HG03342 (cell line): ENCODE measurements at regions not wholly inside any gene's neighbourhood (a gene's known extent, or its start where the extent isn't known, plus 50 kb on each side); places are given as distances from the start of the nearest gene placed in this dataset.
"Not testable (repeated sequence)": the region's sequence is repeated elsewhere in the genome, so short reads cannot be mapped to it uniquely, and the experiment has no call there.

Experiments
- ATAC-seq: cut with Tn5 transposase; IDR thresholded peaks from one replicate; pipeline ENCODE4 v1.9.1; 2021; ENCODE audit warnings: mild to moderate bottlenecking, moderate library complexity; ENCODE audit not compliant: unreplicated experiment

DNA sequence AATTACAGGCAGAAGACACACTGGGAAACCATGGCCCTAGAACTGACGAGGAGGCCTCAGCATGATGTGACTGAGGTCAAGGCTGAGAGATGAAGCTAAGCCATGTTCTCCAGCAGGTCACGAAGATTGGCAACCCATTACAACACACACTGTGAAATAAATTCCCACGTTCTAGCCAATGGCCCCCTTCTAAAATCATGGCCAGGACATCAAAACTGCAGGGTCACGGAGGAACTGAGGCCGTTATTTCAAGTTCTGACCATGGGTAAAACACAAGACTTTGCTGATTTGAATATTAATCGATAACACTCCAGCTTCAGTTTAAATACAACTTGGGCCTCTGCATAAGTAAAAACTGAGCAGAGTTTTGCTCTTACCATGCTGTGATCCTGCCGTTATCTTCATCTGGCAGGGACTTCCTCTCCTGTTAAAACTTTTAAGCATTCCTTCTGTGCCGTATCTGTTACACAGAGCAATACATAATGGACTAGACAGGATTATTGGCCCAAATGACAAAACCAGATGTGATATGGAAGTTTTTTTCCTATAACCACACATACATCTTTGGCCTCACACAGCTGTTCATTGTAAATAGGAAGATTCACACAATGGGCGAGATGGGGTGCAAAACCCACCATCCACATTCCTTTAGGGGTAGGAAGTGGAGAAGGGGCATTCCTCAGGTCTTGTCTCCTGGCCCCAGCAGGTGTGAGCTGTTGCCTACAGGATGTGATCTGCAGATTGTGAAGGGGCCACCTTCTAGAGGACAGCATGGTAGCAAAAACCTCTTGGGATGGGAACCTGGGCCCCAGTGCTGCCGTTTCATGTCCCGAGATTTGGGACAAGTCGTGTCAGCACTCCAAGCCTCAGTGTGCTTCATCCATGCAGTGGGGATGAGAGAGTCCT is 207.4 kb downstream of the OPA1 start:
- ATAC-seq = no peak

- ATAC-seq = no peak
Measured at GRCh38 chr3:193801097-193801496, 208.1 kb downstream of the OPA1 start.

DNA sequence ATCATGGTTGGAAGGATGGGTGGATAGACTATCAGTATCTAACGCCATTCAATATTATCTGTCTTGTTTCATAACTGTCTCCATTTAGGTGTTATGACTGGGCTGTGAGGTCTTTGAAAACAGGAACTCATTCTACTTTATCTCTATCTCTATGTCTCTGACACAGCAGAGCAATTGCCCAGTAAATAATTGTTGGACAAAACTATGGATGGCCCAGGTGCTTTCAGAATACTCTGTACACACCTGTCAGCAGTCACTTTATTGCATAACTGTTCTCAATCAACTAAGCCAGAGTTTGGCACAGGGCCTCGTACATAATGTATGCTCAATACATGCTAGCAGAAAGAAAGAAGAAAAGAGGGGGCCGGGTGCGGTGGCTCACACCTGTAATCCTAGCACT is 210.3 kb downstream of the OPA1 start:
- no peak for ATAC-seq

- no peak for ATAC-seq
Measured at GRCh38 chr3:193805448-193805847, 212.4 kb downstream of the OPA1 start.

DNA sequence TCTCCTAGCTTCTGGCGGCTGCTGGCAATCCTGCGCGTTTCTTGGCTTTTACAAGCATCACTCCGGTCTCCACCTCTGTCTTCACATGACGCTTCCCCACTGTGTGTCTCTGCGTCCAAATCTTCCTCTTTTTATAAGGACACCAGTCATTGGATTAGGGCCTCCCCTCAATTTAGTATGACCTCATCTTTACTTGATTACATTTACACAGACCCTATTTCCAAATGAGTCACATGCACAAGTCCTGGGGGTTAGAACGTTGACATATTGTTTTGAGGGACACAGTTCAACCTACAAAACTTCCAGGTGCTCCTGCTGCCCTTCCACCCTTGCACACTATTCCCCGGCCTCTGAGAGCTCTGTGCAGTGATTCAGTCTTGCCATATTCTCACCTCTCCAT is 215.3 kb downstream of the OPA1 start:
- ATAC-seq = no peak

DNA sequence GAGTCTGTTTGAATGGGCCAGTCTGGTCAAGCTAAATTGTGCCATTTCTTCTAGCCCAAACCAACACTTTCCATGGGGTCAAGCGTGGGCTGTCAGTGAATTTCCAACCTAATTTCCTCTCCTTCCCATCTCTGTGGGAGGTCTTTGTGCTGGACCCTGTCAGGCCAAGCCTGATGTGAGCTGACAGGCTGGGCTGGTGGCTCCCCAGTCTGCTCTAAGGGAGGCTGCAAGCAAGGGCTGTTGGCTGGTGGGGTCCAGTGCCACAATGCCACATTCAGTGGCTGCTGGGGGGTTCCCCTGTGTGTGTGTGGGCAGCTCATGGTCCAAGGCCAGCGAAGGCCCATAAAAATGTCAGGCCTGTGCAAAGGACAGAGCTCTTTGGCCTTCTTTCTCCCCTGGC is 216.1 kb downstream of the OPA1 start:
- no peak for ATAC-seq

DNA sequence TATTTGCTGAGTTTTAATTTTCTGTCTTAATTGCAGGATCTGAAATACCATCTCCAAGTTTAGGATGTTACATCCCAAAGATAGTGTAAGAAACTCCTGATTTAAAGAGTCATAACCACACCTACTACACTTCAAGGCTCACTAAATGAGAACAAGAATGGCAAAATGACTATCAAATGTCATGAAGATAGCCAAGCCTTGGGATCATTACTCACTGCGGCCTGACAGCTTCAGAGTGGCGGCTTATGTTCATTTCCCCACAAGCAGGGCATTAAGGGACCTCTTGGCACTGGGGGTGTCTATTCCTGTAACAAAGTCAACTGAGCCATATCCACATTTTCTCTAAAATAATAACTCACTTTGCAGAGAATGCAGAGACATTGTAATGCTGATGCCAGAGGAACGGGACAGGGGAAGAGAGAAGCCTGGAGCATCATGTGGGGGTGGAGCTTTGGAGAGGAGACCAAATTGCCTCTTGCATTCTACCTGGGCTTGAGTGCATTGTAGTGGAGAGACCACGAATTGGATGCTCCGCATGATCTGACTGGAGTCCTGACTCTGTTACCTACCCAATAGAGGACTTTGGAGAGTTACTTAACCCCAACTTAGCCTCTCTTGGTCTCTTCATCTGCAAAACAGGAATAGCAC is 219.2 kb downstream of the OPA1 start:
- ATAC-seq = no peak

- ATAC-seq = no peak
Measured at GRCh38 chr3:193812791-193813500, 219.9 kb downstream of the OPA1 start.

DNA sequence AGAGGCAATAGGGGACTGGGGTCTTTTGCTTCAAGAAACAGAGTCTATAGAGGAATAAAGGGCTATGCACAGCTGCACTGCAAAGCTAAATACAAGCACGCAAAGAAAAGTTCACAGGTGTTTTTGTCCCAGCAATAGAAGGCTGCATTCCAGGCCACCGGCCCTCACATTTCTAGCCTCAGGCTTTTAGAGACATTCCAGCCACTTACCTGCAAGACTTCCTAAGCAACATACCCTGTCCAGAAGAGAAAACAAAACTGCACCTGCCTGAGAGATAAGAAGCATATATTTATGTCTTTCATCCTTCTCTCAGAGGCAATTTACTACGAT is 220.5 kb downstream of the OPA1 start:
- no peak for ATAC-seq

DNA sequence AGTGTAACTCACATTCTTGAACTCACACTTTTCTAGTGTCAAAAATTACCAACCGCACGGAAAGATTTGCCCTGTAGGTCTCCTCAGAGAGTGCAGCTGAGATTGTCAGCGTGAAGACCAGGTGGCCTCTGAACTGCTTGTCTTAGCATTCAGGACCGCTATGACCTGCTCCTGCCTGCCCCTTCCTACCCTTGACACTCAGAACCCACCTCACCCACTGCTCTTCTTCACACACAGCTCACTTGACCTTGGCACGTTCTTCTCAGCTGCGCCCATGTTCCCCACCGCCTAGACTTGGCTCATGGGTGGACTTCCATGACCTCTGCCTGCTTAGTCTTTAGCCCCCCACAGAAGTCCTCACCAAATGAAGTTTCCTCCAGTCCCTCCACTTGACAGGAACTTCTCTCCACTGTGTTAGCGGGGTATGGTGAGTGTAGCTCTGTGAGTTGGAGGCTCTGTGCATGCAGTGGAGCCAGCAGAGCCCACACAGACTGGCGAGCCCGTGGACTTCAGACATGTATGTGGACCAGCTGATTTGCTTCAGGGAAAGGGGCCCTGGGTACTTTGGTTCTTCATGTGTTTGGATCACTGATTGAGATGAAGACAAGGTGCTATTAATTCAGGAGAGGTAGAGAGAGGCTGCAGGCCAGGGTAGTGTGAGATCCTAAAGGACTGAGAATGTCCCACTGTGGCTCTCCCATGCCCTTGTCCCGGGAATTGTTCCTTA is 221.3 kb downstream of the OPA1 start:
- no peak for ATAC-seq

- no peak for ATAC-seq
Measured at GRCh38 chr3:193815246-193816027, 222.4 kb downstream of the OPA1 start.

DNA sequence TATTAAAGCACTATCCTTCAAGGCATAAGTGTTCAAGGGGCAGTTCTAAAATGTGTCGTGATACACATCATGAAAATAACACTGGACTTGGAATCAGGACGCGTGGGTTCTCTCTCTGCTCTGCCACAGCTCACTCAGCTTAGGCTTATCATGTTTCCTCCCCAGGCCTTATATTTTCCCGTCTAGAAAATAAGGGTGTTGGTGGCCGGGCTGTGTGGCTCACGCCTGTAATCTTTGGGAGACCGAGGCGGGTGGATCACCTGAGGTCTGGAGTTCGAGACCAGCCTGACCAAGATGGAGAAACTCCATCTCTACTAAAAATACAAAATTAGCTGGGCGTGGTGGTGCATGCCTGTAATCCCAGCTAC is 223.0 kb downstream of the OPA1 start:
- no peak for ATAC-seq

GRCh38 chr3:193816656-193817311 is 223.8 kb downstream of the OPA1 start:
- no peak for ATAC-seq

- ATAC-seq = no peak
Measured at GRCh38 chr3:193819117-193820010, 226.4 kb downstream of the OPA1 start.

DNA sequence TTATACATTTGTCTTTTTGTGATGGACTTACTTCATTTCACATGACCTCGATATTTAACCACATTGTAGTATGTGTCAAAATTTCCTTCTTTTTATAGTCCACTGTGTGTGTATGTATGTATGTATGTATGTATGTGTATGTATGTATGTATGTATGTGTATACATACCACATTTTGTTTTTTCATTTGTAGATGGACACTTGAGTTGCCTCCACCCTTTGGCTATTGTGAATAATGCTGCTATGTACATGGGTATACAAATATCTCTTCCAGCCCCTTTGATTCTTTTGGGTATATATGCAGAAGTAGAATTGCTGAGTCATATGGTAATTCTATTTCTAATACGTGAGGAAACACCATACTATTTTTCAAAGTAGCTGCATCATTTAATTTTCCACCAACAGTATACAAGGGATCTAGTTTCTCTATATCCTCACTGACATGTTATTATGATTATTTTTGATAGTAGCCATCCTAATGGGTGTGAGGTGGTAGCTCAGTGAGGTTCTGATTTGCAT is 228.2 kb downstream of the OPA1 start:
- ATAC-seq = no peak

DNA sequence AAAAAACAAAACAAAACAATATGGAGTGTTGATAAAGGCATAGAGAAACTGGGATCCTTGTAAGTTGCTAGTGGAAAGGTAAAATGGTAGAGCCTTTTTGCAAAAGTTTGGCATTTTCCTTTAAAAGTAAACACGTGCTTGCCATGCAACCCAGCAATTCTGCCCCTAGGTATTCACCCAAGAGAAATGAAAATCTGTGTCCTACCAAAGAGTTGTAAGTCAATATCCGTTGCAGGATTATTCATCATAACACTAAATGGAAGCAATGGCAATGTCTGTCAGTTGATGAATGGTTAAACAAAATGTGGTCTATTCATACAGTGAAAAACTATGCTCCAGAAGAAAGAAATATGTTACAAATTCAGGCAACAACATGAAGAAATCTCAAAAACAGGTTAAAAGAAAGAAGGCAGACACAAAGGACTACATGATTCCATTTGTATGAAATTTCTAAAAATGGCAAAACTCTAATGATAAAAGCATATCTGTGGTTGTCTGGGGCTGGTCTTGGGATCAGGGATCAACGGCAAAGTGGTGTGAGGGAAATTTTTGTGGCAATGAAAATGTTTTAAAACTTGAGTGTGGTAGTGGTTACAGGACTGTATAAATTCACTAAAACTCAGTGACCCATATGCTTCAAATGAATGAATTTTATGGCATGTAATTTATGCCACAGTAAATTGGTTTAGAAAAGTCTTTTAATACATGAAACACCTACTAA is 229.6 kb downstream of the OPA1 start:
- no peak for ATAC-seq

- ATAC-seq = not testable (repeated sequence)
Measured at GRCh38 chr3:193823213-193823605, 230.2 kb downstream of the OPA1 start.

DNA sequence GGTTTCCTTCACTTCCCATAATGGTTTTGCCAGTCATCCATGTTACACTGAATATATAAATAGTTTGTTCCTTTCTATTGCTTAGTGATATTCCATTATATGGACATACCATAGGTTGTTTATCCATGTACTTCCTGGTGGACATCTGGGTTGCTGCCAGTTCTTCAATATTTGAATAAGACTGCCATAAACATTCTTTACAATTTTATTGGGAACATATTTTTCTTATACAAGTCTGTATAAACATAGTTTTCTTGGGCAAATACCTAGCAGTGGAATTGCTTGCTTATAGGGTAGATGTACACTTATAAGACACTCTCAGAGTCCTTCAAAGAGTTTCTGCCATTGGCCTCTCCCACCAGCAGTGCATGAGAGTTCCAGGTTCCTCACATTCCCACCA is 231.4 kb downstream of the OPA1 start:
- no peak for ATAC-seq
